GM12873 (cell line): ENCODE measurements at regions not wholly inside any gene's neighbourhood (a gene's known extent, or its start where the extent isn't known, plus 50 kb on each side); places are given as distances from the start of the nearest gene placed in this dataset.

Experiments
- TF ChIP-seq, protein P1 (sequence below): IDR thresholded peaks from 2 replicates; pipeline ENCODE4 v1.5.1; 2012; ENCODE audit warnings: low read depth, mild to moderate bottlenecking, moderate library complexity, low read length, control low read depth; ENCODE audit not compliant: insufficient read depth; ENCODE audit errors: missing control alignments

DNA sequence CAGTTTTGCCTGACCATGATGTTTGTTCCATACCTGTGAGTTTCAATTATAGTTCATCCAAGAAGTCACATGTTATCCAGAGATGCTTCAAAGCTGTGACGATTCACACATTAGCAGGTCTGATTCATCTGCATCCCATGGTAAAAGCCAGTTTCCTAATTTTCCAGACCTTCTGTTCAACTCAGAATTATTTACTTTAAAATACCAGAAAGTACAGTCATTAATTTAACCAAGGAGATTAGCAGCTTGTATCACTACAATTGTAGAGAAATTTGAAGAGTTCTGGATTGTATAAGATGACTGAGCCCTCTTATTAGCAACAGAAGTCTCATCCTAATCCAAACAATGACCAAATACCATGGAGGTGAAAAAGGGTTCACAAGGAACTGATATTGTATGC, 76.1 kb upstream of the THBS1 start:
- TF ChIP-seq, protein P1, sequence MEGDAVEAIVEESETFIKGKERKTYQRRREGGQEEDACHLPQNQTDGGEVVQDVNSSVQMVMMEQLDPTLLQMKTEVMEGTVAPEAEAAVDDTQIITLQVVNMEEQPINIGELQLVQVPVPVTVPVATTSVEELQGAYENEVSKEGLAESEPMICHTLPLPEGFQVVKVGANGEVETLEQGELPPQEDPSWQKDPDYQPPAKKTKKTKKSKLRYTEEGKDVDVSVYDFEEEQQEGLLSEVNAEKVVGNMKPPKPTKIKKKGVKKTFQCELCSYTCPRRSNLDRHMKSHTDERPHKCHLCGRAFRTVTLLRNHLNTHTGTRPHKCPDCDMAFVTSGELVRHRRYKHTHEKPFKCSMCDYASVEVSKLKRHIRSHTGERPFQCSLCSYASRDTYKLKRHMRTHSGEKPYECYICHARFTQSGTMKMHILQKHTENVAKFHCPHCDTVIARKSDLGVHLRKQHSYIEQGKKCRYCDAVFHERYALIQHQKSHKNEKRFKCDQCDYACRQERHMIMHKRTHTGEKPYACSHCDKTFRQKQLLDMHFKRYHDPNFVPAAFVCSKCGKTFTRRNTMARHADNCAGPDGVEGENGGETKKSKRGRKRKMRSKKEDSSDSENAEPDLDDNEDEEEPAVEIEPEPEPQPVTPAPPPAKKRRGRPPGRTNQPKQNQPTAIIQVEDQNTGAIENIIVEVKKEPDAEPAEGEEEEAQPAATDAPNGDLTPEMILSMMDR: no peak

DNA sequence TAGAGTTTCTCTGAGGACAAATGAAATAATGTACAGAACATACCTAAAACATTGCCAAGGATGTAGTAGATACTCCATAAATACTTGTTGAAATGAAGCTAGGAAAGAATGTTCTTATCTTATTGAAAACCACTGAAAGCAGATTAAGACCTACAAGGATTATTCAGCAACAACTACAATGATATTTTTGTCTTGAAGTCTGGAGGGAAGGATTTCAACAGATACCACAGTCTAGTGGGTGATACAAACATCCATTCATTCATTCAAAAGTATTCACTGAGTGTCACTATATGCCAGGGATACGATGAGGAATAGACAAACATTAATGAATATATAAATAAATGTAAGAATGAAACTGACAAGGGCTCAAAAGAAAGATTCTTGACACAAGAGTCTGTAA, 74.7 kb upstream of the THBS1 start:
- TF ChIP-seq, protein P1: no peak

GRCh38 chr15:39508536-39508935, 72.3 kb upstream of the THBS1 start:
- TF ChIP-seq, protein P1: no peak

DNA sequence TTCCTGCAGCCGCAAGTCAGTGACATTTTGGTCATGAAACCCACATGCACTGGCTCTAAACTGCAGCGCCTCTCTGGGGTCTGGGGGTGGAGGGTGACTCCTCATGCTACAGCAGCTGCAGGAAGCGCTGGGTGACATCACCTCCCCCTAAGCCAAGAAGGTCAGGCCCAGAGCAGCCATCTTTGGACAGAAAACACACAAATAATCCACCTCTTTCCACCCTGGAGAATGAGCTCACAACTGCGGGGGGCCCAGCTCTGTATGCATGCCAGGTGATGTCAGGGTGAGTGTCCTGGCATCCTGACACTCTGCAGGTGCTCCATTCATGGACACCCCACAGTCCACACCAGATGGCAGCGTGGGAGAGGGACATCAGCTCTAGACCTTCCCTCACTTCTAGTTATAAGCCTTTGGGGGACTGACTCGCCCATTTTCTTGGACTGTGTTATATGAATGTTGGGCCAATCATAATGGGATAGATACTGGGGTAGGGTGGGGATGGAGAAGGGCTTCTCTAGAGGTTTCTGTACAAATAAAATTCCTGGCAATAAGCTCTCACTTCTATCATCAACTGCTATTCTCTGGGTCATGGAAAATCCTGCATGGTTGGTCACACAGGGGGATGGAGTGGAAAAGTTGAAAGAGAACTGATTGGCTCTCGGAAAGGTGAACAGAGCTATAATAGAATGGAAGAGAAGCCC, 70.7 kb upstream of the THBS1 start:
- TF ChIP-seq, protein P1: no peak

DNA sequence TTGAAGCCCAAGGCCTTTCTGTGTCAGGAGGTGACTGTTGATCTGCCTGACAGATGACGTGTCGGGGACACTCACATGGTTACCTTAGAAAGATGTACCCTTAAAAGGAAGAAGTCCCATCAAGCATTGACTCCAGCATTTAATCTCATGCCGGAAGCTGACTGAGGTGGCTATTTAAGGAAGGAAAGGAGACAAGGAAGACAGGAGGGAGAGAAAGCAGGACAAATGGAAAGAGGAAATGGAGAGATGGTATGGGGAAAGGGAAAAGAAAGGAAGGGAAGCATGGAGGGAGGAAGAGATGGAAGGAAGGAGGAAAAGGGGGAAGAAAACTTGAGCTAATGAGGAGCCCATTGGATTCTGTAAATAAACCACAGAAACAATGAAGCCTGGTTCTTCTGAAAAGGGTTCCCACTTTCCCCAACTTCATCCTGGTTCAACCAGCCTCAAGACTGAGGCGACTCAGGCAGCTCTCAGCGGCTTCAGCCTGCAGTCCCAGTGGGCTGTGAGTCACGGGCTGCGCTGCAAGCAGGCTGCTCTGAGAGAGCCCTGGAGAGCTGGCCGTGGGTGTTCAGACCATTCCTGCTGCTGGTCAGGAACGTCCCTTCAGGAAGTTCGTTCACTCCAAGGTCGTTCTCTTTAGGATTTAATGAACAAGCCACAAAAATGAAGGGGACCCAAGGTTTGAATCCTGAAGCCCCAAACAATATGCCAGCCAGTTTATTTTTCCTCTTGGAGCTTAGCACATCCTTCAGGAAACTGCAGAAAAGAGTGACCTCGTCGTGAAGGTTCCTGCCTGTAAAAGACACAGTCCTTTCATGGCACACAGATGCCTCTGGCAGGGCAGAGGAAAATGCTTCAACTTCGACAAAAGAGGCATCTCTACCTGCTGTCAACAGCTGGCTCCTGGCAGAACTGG, 69.6 kb upstream of the THBS1 start:
- TF ChIP-seq, protein P1: no peak

DNA sequence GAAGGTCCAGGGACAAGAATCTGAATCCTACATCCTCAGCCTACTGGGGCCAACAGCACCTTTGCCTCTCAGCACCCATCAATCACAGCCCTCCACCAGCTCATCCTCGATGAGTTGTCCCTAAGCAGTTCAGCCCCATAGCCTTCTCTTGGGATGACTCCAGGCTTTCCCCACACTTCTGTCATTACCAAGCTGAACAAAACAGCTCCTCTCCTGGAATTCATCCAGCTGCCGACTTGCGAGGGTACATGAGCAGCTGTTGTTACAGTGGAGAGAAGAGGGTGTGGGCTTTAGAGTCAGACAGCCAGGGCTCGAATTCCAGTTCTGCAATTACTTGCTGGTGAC, 69.0 kb upstream of the THBS1 start:
- TF ChIP-seq, protein P1: no peak

DNA sequence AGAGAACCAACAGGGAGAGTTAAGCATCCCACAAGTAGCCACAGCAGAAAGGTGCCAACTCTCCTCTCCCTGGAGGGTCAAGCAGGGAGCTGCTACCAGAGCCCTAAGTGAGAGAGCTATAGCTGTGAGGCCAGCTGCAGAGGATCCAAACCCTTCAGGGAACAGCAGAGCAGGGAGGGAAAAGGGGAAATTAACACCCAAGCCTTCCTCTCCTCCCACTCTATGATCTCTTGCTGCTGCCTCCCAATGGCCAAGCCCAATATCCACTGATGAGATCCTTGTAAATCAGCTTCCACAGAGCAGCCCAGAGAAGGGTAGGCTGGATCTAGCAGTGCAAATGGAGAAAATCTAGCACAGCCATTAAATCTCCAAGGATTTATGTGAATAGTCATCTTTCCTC, 68.2 kb upstream of the THBS1 start:
- TF ChIP-seq, protein P1: no peak
